ENCODE measurements at regions not wholly inside any gene's neighbourhood (a gene's known extent, or its start where the extent isn't known, plus 50 kb on each side); places are given as distances from the start of the nearest gene placed in this dataset.

DNA sequence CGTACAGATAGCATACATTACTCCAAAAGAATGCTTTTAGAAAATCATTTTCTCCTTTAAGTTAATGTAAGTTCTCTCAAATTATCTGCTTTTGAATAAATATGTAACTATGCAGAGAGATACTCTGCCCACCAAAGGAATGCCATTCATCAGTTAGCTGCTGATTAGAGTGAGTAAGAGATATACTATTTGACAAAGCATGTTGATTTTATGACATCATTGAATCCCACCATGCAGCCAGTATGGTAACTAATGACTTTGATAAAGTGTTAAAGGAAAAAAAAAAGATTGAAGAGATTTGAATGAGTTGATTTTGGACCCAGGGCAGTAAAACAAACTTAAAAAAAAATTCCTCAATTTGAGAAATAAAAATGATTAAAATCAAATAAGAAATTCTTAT lies 521.5 kb downstream of the SLITRK6 start:
- no peak for ATAC-seq

GRCh38 chr13:85266771-85267170 lies 532.4 kb downstream of the SLITRK6 start:
- intact Hi-C loops (cut with DNase I), result no loop called here
- ATAC-seq, result no peak
- WGBS, 4 donors, result 33 to 90% (median 73%) methylated on average over 2 of the region's 2 CpGs

More for the DNA sequence above, 521.5 kb downstream of the SLITRK6 start:
- no peak for DNase-seq
- Histone ChIP-seq H3K27me3 (no peaks in the 10 kb centered on the region), H3K4me3 (no peak overlapping the region), H3K36me3 (no peaks in the 10 kb centered on the region), H3K9me3 (no peaks in the 10 kb centered on the region), H3K4me1 (no peaks in the 10 kb centered on the region), H3K27ac (no peak overlapping the region)
- 49 to 67% (median 54%) methylated on average over 1 of the region's 1 CpG for WGBS, 4 donors
- intact Hi-C loops (cut with DNase I), result no loop called here
- TF ChIP-seq, protein P1, sequence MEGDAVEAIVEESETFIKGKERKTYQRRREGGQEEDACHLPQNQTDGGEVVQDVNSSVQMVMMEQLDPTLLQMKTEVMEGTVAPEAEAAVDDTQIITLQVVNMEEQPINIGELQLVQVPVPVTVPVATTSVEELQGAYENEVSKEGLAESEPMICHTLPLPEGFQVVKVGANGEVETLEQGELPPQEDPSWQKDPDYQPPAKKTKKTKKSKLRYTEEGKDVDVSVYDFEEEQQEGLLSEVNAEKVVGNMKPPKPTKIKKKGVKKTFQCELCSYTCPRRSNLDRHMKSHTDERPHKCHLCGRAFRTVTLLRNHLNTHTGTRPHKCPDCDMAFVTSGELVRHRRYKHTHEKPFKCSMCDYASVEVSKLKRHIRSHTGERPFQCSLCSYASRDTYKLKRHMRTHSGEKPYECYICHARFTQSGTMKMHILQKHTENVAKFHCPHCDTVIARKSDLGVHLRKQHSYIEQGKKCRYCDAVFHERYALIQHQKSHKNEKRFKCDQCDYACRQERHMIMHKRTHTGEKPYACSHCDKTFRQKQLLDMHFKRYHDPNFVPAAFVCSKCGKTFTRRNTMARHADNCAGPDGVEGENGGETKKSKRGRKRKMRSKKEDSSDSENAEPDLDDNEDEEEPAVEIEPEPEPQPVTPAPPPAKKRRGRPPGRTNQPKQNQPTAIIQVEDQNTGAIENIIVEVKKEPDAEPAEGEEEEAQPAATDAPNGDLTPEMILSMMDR (IDR thresholded peaks at IDR 0.05), result no peak
- TF ChIP-seq POLR2A (IDR thresholded peaks at IDR 0.05), result no peak

GRCh38 chr13:85266331-85266730 lies 532.9 kb downstream of the SLITRK6 start:
- WGBS, 4 donors, result 30 to 50% (median 35%) methylated on average over 1 of the region's 1 CpG
- no peak for TF ChIP-seq POLR2A (IDR thresholded peaks at IDR 0.05)
- TF ChIP-seq, protein P1 (IDR thresholded peaks at IDR 0.05), result no peak
- no peak overlapping the region for H3K4me3 ChIP-seq
- peaks cover 0 to 11% (median 0%) of the 10 kb centered on the region in 12 donors for H3K9me3 ChIP-seq
- H3K36me3 ChIP-seq, result no peaks in the 10 kb centered on the region
- H3K27ac ChIP-seq, result no peak overlapping the region
- H3K4me1 ChIP-seq, result no peaks in the 10 kb centered on the region
- ATAC-seq, result no peak
- H3K27me3 ChIP-seq, result no peaks in the 10 kb centered on the region
- no peak for DNase-seq
- intact Hi-C loops (cut with DNase I), result no loop called here

More at GRCh38 chr13:85266771-85267170, 532.4 kb downstream of the SLITRK6 start:
- Histone ChIP-seq H3K36me3 (no peaks in the 10 kb centered on the region), H3K9me3 (peaks cover 0 to 13% (median 0%) of the 10 kb centered on the region in 12 donors), H3K27ac (no peak overlapping the region), H3K27me3 (no peaks in the 10 kb centered on the region), H3K4me1 (no peaks in the 10 kb centered on the region), H3K4me3 (no peak overlapping the region)
- no peak for DNase-seq
- TF ChIP-seq, protein P1 (IDR thresholded peaks at IDR 0.05), result no peak
- TF ChIP-seq POLR2A (IDR thresholded peaks at IDR 0.05), result no peak

GRCh38 chr13:85265296-85265695 lies 533.9 kb downstream of the SLITRK6 start:
- Histone ChIP-seq H3K36me3 (no peaks in the 10 kb centered on the region), H3K4me3 (no peak overlapping the region), H3K9me3 (peaks cover 0 to 10% (median 0%) of the 10 kb centered on the region in 12 donors), H3K27ac (no peak overlapping the region), H3K4me1 (no peaks in the 10 kb centered on the region), H3K27me3 (no peaks in the 10 kb centered on the region)
- TF ChIP-seq, protein P1 (IDR thresholded peaks at IDR 0.05), result no peak
- no peak for TF ChIP-seq POLR2A (IDR thresholded peaks at IDR 0.05)
- 84 to 89% (median 87%) methylated on average over 3 of the region's 3 CpGs for WGBS, 4 donors
- no peak for ATAC-seq
- no peak for DNase-seq
- intact Hi-C loops (cut with DNase I), result no loop called here
